AG04450 (cell line): ENCODE measurements at regions not wholly inside any gene's neighbourhood (a gene's known extent, or its start where the extent isn't known, plus 50 kb on each side); places are given as distances from the start of the nearest gene placed in this dataset.

Experiments
- CTCF ChIA-PET: fragments of 300-600, 350-600 bp; formaldehyde crosslinking; extraction: SDS; loops from one replicate; lab custom pipeline; 2022; ENCODE audit warnings: antibody characterized with exemption, inconsistent platforms; lab: Charles Lee
- POLR2A ChIA-PET: fragments of 350-600 bp; formaldehyde crosslinking; extraction: SDS; loops from one replicate; lab custom pipeline; 2021; ENCODE audit warnings: antibody characterized with exemption, inconsistent platforms; lab: Yijun Ruan, JAX
- DNase-seq: peaks from one replicate; pipeline ENCODE4 v3.0.0-alpha.2; 2011; ENCODE audit warnings: low read depth, low spot score
- H3K27ac ChIP-seq: one replicate; pipeline ENCODE4 v1.5.1; 2012; ENCODE audit warnings: low read depth, low read length, control low read depth
- H3K27me3 ChIP-seq: one replicate; pipeline ENCODE4 v1.6.0; 2012; ENCODE audit warnings: low read length; ENCODE audit not compliant: control insufficient read depth, insufficient read depth
- H3K4me3 ChIP-seq: 2 replicates; pipeline ENCODE4 v1.5.1; 2011; ENCODE audit warnings: mild to moderate bottlenecking, low read depth, low read length, control low read depth
- H3K9me3 ChIP-seq: 2 replicates; pipeline ENCODE4 v1.5.1; 2012; ENCODE audit warnings: low read length; ENCODE audit not compliant: control insufficient read depth, insufficient read depth
- CTCF ChIP-seq: IDR thresholded peaks from 2 replicates; pipeline ENCODE4 v1.5.1; 2011; ENCODE audit warnings: low read depth, low read length, control low read depth, inconsistent platforms

- no peak for DNase-seq
- TF ChIP-seq CTCF = no peak
- CTCF ChIA-PET = no interaction called here
These were observed 706.0 kb downstream of the KCNA4 start for GRCh38 chr11:29310725-29311342.

GRCh38 chr11:29309992-29310391, 706.8 kb downstream of the KCNA4 start:
- peak; percentile 79 for DNase-seq
- ChIA-PET CTCF (no interaction called here), POLR2A (no interaction called here)
- Histone ChIP-seq H3K27me3 (no peaks in the 10 kb centered on the region), H3K27ac (peak overlapping the region; percentile 59), H3K9me3 (no peaks in the 10 kb centered on the region), H3K4me3 (no peak overlapping the region)
- TF ChIP-seq CTCF = no peak

More at GRCh38 chr11:29310725-29311342, 706.0 kb downstream of the KCNA4 start:
- Histone ChIP-seq H3K27me3 (no peaks in the 10 kb centered on the region), H3K9me3 (no peaks in the 10 kb centered on the region), H3K4me3 (no peak overlapping the region), H3K27ac (peak overlapping the region; percentile 66)
- POLR2A ChIA-PET = no interaction called here

- CTCF ChIA-PET = interaction anchor here (1.3 kb wide), 1 partner anchor 23 kb away, joined by 4 read pairs; no protein-coding TSS in a partner anchor
- Histone ChIP-seq H3K27ac (peak overlapping the region; percentile 43), H3K27me3 (no peaks in the 10 kb centered on the region), H3K4me3 (no peak overlapping the region), H3K9me3 (no peaks in the 10 kb centered on the region)
- peak; percentile 70 for DNase-seq
- POLR2A ChIA-PET = no interaction called here
- no peak for TF ChIP-seq CTCF
These were observed 710.3 kb downstream of the KCNA4 start for GRCh38 chr11:29306527-29306926.

- DNase-seq = no peak
- Histone ChIP-seq H3K27me3 (no peaks in the 10 kb centered on the region), H3K9me3 (no peaks in the 10 kb centered on the region), H3K4me3 (no peak overlapping the region), H3K27ac (no peak overlapping the region)
- TF ChIP-seq CTCF = no peak
- ChIA-PET CTCF (interaction anchor here (1.3 kb wide), 1 partner anchor 24 kb away, joined by 4 read pairs; no protein-coding TSS in a partner anchor), POLR2A (no interaction called here)
These were observed 711.2 kb downstream of the KCNA4 start for GRCh38 chr11:29305456-29306232.

GRCh38 chr11:29300420-29300819, 716.4 kb downstream of the KCNA4 start:
- CTCF ChIA-PET = no interaction called here
- Histone ChIP-seq H3K27ac (peak overlapping the region; percentile 83), H3K4me3 (no peak overlapping the region), H3K9me3 (no peaks in the 10 kb centered on the region), H3K27me3 (no peaks in the 10 kb centered on the region)
- POLR2A ChIA-PET = interaction anchor here (0.6 to 1.1 kb wide), 2 partner anchors 19 to 115 kb away, joined by 3 read pairs; no protein-coding TSS in a partner anchor
- DNase-seq = peak; percentile 62
- TF ChIP-seq CTCF = no peak
